GM19239 (cell line): ENCODE measurements at regions not wholly inside any gene's neighbourhood (a gene's known extent, or its start where the extent isn't known, plus 50 kb on each side); places are given as distances from the start of the nearest gene placed in this dataset.
"Not testable (repeated sequence)": the region's sequence is repeated elsewhere in the genome, so short reads cannot be mapped to it uniquely, and the experiment has no call there.

Experiments used
- DNase-seq: peaks from one replicate; pipeline ENCODE4 v3.0.0; 2011; ENCODE audit warnings: low spot score; ENCODE audit not compliant: insufficient read length
- FAIRE-seq: peaks from 2 replicates; lab custom pipeline; 2011; peaks lifted over from hg19 to GRCh38; lab: Jason Lieb, UNC

DNA sequence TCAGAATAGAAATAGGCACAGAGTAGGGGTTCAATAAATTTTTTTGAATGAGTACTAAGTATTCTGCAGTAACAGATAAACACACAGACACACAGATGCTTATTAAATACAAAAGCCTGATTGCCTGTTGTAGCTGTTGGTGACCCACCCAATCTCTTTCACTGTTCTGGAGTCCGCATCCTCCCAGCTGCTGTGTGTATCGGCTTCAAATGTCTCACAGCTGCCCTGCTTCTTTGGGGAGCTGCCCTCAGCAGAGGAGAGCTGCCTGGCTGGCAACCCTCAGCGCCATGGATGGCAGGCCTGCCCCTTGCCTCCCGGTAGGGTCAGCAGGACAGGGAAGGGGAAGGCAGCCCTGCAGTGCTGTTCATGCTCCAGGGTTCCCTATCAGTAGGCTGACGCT, 50.5 kb upstream of the PRNP start:
- DNase-seq (no peak), FAIRE-seq (no peak)

DNA sequence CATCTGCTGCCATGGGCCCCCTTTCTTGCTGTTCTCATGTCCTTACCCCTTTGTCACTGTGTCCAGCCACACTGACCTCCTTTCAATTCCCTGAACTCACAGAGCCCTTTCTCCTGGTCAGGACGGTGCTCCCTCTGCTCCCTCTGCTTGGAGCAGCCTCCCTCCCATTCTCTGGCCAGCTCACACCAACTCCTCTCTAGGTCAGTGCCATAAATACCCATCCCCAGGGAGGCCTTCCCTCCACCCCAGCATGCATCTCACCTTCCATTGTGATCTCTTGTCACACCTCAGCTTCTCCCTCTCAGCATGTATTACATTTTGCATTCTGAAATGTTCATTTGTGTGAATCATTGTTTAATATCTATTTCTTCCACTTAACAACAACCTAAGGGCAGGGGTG, 50.9 kb upstream of the PRNP start:
- DNase-seq (no peak), FAIRE-seq (no peak)

DNA sequence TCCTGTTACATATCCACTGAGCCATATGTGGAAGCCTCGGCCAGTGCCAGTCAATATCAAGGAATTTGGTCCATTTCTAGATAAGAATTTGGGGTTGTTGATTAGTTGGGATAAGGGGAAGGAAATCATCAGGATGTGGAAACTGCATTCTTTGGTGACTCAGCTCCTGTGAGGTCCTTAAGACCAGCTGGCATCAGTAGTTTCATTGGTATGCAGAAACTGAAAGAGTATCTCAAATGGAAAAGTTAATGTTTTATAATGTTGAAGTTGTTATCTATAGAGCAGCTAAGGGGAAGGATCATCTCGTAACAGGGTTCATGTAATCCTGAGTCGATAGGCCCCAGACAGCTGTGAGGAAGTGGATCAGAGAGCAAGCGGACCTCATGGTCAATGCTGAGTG, 52.5 kb upstream of the PRNP start:
- DNase-seq (no peak), FAIRE-seq (no peak)

DNA sequence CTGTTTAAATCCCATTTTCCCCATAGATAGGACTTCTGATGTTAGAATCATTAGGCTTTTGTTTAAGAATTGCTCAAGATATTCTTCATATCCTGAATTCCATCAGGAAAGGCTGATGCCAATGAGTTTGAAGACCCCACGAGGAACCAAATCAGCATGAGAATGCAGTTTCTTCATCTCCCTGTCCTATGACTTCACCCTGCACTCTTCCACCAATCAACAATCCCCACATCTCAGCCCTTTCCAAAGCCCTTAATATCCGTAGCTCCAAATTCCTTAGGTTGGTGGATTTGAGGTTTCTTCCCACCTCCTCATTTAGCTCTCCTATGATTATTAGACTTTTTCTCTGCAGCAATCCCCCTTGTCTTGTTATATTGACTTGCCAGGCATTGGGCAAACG, 52.9 kb upstream of the PRNP start:
- FAIRE-seq (no peak), DNase-seq (no peak)

DNA sequence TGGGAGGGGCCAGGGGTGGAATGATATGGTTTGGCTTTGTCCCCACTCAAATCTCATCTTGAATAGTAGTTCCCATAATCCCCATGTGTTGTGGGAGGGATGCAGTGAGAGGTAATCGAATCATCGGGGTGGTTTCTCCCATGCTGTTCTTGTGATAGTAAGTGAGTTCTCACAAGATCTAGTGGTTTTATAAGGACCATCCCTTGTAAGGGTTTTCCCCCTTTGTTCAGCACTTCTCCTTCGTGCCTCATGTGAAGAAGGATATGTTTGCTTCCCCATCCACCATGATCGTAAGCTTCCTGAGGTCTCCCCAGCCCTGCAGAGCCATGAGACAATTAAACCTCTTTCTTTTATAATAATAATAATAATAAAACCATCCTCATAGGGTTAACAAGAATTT, 53.4 kb upstream of the PRNP start:
- FAIRE-seq (no peak), DNase-seq (no peak)

DNA sequence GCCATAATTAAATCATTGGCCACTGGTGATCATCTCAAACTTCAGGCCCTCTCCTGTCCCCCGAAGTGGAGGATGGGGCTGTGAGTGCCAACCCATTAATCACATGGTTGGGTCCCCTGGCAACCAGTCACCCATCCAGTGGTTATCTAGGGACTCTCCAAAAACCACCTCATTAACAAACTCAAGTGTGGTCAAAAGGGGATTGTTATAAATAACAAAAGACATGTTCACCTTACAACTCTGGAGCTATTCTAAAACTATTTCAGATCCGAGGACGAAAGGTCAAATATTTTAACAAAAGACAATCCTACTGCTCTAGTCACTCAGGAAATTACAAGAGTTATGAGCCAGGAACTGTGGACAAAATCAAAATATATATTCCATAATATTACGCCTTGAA, 60.0 kb upstream of the PRNP start:
- no peak for DNase-seq
- no peak for FAIRE-seq

DNA sequence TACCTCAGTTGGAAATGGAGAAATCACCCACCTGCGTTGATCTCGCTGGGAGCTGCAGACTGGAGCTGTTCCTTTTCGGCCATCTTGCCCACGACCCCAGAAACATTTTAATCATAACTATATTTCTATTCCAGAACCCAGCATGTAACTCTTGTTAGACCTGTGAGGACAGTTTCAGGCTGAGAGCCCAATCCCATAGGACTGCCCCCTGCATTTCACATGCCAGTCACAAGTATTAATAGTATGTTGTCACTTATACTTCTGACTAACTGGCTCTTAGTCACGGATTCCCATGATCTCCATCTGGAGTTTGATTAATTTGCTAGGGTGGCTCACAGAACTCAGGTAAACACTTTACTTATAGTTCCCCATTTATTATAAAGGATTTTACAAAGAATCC, 60.6 kb upstream of the PRNP start:
- no peak for FAIRE-seq

DNA sequence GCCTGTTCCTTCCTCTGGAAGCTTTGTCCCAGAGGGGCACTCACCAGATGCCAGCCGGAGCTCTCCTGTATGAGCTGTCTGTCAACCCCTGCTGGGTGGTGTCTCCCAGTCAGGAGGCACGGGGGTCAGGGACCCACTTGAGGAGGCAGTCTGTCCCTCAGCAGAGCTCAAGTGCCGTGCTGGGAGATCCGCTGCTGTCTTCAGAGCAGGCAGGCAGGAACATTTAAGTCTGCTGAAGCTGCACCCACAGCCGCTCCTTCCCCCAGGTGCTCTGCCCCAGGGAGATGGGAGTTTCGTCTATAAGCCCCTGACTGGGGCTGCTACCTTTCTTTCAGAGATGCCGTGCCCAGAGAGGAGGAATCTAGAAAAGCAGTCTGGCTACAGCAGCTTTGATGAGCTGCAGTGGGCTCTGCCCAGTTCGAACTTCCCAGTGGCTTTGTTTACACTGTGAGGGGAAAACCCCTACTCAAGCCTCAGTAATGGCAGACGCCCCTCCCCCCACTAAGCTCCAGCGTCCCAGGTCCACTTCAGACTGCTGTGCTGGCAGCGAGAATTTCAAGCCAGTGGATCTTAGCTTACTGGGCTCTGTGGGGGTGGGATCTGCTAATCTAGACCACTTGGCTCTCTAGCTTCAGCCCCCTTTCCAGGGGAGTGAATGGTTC, 61.5 kb upstream of the PRNP start:
- DNase-seq, FAIRE-seq: not testable (repeated sequence)

More for the DNA sequence above, 60.6 kb upstream of the PRNP start:
- no peak for DNase-seq

DNA sequence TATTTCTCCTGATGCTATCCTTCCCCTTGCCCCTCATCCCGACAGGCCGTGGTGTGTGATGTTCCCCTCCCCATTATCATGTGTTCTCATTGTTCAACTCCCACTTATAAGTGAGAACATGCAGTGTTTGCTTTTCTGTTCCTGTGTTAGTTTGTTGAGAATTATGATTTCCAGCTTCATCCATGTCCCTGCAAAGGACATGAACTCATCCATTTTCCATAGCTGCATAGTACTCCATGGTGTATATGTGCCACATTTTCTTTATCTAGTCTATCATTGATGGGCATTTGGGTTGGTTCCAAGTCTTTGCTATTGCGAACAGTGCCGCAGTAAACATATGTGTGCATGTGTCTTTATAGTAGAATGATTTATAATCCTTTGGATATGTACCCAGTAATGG, 67.1 kb upstream of the PRNP start:
- not testable (repeated sequence) for DNase-seq, FAIRE-seq

DNA sequence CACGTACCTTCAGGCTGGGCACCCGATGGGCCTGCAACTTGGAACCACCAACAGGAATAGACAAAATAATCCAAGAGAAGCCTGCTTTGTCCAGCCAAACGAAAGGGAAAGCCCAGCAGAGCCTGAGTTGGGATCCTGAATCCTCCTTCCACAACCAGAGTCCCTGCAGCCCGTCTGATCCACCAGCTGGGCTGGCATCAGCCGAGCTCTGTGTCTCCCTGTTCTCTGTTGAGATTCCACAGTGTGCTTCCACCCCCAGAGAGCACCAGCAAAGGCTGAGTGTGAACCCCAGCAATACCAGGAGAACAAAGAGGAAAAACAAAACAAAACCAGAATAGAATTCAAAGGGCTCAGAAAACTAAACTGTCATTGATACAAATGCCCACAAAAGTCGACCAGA, 68.8 kb upstream of the PRNP start:
- DNase-seq (no peak), FAIRE-seq (no peak)

DNA sequence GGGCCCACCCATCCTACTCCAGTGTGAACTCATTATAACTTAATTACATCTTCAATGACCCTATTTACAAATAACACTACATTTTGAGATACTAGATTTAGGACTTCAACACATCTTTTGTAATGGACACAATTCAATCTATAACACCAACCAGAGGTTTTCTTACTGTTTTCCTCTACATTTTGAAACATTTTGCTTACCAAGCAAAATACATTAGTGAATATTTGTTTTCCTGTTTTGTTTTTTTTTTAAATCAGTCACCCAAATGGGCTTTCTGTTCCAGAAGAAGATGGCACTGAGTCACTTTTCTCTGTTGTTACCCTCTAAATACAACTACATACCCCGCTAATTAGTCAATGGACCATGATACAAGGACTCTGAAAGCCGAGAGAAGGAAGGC, 69.2 kb upstream of the PRNP start:
- FAIRE-seq (no peak), DNase-seq (no peak)

DNA sequence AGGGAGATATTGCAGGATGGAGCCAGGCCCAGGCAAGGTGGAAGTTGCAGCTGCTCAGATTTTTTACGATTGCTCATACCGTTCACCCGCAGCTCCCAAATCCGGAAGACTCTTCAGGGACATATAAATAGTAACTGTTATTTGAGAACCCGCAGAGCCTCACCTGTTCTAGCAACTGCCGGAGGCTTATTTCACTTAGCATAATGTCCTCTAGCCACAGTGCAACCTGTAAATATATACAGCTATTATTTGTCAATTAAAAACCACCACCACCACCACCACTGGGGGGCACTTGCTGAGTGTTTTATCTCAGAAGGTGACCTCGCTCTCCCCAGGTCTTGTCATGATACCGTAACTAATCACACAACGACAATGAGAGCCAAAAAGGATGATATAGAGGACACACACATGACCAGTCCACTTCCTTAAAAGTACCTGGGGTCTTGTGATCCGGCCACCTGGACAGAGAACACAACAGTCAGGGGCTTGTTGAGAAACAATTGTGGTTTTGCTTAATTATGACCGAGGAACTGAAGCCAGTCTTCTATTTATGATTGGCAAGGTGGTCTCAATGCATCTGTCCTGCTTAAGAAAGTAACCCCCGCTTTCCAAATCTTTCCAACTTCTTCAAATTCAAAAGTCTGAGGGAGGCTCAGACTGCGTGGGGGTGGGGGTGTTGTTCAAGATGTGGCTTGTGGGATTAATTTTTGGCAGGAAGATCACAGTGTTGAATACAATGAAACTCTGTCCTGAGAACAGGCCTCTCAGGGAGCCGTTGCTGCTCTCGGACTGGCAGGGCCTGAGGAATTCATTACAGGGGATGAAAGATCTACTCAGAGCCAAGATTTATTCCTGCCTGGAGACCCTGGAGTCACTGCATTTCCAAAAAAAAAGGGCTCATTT, 72.3 kb upstream of the PRNP start:
- DNase-seq (peak; percentile 10), FAIRE-seq (peak; percentile 35)

DNA sequence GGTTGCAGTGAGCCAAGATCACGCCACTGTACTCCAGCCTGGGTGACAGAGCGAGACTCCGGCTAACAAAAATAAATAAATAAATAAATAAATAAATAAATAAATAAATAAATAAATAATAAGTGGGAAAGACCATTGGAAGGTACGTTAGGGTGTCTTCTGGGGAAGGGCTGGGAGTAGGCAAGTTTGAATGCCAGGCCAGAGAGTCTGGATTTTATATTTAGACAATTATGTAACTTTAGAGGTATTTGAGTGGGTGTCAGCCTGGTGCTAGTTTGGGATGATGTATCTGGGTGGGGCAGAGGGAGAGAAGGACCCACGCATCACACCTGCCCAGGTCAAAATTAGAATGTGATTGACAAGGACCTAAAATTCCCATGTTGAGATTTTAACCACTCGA, 73.1 kb upstream of the PRNP start:
- FAIRE-seq (no peak), DNase-seq (no peak)

DNA sequence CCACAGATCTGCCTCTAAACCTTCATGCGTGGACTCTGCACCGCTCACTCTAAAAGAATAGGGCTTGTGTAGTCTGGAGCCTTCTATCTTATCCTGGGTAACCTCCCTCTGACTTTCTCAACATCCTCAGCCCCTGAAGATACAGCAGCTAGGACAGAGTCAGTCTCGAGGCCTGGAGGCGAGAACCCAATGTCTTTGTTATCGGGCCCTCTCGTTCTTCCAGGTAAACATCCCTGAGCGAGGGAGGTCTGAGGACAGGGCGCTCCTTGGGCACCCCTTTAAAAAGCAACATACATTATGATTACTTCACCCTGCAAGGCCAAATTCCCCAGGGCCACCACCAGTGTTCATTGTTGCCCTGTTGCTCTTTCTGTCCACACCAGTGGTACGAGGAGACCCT, 75.4 kb upstream of the PRNP start:
- DNase-seq (no peak), FAIRE-seq (no peak)

DNA sequence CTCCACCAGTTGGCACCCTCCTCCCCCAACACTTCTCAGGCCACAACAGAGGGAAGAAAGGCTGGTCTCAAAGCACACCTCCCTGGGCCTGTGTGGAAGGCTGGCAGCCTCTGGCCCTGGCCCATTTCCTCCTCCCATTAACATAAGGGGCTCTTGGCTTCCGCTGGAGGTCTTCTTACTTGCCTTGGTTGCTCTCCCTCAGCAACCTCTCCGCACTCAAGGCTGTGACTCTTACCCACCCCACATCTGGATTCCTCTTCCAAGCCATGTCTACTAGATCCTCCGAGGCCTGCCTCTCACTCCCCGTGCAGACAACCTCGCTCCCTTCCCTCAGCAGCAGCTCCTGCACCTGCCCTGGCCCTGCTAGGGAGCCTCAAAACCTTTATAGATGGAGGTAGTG, 76.7 kb upstream of the PRNP start:
- no peak for FAIRE-seq
- no peak for DNase-seq

DNA sequence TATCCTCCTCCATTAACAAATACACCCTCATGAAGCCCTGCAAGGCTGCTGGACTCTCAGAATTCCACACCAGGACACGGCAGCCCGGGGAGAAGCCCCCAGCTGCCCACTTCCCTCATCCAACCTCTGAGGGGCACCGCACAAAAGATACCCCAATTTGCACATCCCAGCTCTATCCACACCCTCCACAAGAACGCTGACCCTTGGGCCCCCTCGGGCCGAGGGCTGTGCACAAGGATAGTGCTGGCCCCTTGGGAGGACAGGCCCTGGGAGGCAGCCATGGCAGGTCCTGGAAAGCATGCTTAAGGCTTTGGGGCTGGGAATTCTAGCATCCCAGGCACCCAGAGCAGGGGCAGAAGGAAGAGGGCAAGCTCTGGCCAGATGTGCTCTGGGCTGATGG, 77.4 kb upstream of the PRNP start:
- DNase-seq (no peak), FAIRE-seq (no peak)

DNA sequence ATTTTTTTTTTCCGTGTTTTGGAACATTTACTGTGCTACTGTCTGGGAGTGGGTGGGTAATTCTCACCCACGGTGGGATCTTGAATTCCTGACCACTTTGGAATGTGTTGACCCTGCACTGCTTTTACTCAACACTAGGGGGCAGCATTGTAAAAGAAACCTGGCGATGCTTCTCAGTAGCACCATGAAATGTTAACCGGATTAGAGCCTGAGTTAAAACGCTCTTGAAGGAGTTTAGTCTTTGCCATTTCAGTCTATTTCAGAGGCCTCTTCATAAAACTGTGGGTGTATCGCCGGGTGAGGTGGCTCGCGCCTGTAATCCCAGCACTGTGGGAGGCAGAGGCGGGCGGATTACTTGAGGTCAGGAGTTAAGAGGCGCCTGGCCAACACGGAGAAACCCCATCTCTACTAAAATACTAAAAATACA, 79.0 kb upstream of the PRNP start:
- DNase-seq (peak; percentile 28), FAIRE-seq (peak; percentile 95)

DNA sequence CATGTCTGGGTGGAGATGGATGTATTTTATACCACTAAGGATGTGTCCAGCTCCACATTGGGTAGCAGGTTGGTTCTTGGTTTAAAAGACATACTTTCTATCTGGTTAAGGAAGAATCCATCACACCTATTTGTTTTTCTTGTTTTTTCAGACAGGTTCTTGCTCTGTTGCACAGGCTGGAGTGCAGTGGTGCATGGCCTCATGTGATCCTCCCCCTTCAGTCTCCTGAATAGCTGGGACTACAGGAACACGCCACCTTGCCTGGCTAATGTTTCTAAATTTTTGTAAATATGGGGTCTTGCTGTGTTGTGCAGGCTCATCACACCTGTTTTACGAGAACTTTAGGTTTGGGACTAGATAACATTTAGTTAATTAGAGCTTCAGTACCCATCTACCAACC, 80.2 kb upstream of the PRNP start:
- FAIRE-seq (no peak), DNase-seq (no peak)

DNA sequence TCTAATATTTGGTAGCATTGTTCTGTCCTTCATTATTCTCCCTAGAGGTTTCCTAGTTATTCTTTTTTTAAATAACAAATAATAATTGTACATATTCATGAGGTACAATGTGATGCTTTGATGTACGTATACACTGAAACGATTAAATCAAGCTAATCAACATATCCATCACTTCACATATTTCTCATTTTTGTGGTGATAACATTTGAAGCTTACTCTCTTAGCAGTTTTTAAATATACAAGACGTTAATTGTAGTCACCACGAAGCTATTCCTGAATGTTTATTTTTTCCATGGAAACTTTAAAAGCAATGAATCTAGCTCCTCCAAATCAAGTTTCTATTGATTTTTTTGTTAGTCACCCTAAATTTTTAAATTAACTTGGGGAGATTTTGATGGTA, 81.1 kb upstream of the PRNP start:
- DNase-seq: no peak
- FAIRE-seq: no peak

DNA sequence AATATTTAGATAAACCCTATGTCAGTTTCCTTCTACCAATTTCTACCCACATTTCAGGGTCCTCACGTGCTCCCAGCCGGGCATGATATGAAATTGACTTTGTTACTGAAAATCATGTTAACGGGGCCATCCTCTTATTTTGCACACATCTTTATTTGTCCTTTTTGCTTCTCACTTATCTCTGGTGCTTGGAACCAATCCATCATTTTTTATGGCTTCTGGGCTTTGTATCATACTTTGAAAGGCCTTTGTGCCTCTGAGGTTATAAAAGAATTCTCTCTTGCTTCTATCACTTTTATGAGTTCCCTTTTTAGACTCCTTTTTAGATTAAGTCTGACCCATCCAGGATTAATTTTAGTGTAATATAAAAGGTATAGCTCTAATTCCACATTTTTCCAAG, 81.7 kb upstream of the PRNP start:
- no peak for DNase-seq

DNA sequence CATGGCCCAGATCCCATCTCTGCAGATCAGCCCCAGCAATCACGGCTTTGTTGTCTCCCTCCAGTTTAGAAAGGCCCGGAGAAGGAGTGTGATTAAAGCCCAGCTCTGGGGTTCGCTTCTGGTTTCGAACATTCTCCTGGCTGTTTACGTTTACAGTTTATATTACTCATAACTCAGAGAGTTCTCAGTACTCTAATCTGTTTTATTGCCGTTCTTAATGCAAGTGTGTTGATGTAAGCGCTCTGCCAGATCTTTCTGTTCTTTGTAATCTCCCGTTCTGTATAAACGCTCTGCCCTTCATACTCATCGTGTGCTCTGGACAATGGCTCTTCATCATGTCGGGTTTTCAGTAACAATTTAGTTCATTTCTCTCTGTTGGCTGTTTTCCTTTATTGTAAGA, 82.5 kb upstream of the PRNP start:
- no peak for FAIRE-seq
- no peak for DNase-seq

More for the DNA sequence above, 81.7 kb upstream of the PRNP start:
- no peak for FAIRE-seq

DNA sequence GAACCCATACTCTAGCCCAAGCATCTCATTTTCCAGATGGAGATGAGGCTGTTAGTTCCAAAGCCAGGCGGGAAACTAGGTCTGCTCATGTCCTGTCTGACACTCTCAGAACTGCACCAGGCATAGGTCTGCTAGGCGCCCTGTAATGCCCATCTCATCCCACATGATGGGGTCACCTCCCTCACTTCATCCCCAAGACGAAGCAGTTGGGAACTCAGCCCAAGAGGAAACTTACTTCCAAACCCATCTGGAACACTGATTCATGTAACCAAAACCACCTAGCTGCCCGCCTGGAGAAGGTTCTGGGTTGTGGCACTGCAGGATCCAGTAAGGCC, 84.0 kb upstream of the PRNP start:
- DNase-seq: no peak
- FAIRE-seq: no peak
